Nephron (organoid): ENCODE measurements at regions not wholly inside any gene's neighbourhood (a gene's known extent, or its start where the extent isn't known, plus 50 kb on each side); places are given as distances from the start of the nearest gene placed in this dataset.
A peak's percentile ranks its signal among the peaks of the same experiment; 100 is the strongest.

Source experiments
- H3K27ac Mint-ChIP-seq, 3 experiments: 2 replicates each; pipeline ENCODE4 v1.8.0; 2020; ENCODE audit warnings: mixed read lengths in 3 of 3, mild to moderate bottlenecking in 2 of 3, moderate library complexity in 1 of 3
- H3K27me3 Mint-ChIP-seq: 2 replicates; pipeline ENCODE4 v1.8.0; 2021; ENCODE audit warnings: low read depth, mild to moderate bottlenecking, moderate library complexity, mixed read lengths
- H3K36me3 Mint-ChIP-seq: 2 replicates; pipeline ENCODE4 v1.8.0; 2020; ENCODE audit warnings: low read depth, mixed read lengths
- H3K4me1 Mint-ChIP-seq: 2 replicates; pipeline ENCODE4 v1.8.0; 2020; ENCODE audit warnings: mixed read lengths
- H3K4me3 Mint-ChIP-seq, 3 experiments: 2 replicates each; pipeline ENCODE4 v1.8.0; 2020; ENCODE audit warnings: mild to moderate bottlenecking in 3 of 3, mixed read lengths in 3 of 3, moderate library complexity in 2 of 3
- H3K9me3 Mint-ChIP-seq: 2 replicates; pipeline ENCODE4 v1.8.0; 2020; ENCODE audit warnings: mixed read lengths
- TF ChIP-seq, protein P1 (sequence below), 3 experiments: fragments of 200-600 bp; sonication (generic); IDR thresholded peaks; one replicate each; pipeline ENCODE4 v1.5.0; 2021; ENCODE audit warnings: antibody characterized with exemption in 3 of 3; ENCODE audit not compliant: unreplicated experiment in 3 of 3

DNA sequence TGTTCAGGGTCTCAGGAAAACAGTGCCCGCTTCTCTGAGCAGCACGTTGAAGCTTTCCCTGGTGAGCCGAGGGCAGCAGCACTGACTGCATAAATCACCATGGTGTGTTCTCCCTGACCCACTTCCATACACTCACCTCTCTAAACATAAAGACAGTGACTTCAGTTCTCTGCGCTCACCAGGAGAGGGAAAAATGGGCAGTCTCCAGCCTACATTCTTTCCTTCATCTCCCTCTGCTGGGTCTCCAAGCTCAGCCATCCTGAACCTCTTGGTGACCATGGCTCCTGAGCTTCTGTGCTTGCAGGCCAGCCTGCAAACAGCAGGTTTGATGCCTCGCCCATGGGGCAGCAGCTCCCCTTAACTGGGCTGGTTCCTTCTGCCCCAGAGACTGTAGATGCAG, 236.6 kb upstream of the ZNF32 start:
- no peak overlapping the region for H3K4me3 Mint-ChIP-seq

DNA sequence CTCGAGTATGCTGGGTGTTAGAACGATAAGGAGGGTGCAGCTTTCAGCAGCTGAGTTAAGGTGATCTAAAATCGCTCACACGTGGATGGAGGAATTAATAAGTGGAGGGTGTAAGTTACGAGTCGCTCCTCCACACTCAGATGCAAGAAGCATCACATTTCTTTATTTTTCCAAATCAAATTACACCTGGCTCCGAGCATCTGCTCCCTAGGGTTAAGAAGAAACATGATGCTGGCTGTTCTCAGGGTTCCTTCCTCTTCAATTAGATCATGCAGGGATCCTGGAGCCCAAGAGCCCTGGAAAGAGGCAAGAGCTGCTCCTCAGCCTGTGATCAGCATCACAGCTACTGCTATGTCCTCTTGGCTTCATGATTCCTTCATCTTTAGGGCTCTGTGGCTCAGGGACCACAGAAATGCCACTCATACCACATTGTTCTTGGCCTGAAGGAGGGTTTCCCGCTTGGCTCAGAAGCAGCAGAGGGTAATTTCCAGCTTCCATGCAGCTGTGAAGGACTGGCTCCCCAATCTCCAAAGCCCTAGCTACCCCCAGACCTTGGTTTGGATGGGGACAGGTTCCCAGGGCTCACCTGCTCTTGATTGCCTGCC, 235.9 kb upstream of the ZNF32 start:
- Mint-ChIP-seq H3K27me3 (peaks cover 19% of the 10 kb centered on the region), H3K27ac (no peak overlapping the region), H3K9me3 (no peaks in the 10 kb centered on the region), H3K4me3 (no peak overlapping the region), H3K36me3 (no peaks in the 10 kb centered on the region), H3K4me1 (peaks cover 58% of the 10 kb centered on the region)
- TF ChIP-seq, protein P1, sequence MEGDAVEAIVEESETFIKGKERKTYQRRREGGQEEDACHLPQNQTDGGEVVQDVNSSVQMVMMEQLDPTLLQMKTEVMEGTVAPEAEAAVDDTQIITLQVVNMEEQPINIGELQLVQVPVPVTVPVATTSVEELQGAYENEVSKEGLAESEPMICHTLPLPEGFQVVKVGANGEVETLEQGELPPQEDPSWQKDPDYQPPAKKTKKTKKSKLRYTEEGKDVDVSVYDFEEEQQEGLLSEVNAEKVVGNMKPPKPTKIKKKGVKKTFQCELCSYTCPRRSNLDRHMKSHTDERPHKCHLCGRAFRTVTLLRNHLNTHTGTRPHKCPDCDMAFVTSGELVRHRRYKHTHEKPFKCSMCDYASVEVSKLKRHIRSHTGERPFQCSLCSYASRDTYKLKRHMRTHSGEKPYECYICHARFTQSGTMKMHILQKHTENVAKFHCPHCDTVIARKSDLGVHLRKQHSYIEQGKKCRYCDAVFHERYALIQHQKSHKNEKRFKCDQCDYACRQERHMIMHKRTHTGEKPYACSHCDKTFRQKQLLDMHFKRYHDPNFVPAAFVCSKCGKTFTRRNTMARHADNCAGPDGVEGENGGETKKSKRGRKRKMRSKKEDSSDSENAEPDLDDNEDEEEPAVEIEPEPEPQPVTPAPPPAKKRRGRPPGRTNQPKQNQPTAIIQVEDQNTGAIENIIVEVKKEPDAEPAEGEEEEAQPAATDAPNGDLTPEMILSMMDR (IDR thresholded peaks at IDR 0.05; ENCODE audit: unreplicated experiment in 3 of 3): no peak

More for the DNA sequence above, 236.6 kb upstream of the ZNF32 start:
- peaks cover 53% of the 10 kb centered on the region for H3K4me1 Mint-ChIP-seq
- H3K27me3 Mint-ChIP-seq: peaks cover 19% of the 10 kb centered on the region
- no peaks in the 10 kb centered on the region for H3K9me3 Mint-ChIP-seq
- TF ChIP-seq, protein P1 (IDR thresholded peaks at IDR 0.05; ENCODE audit: unreplicated experiment in 3 of 3): no peak
- H3K36me3 Mint-ChIP-seq: no peaks in the 10 kb centered on the region
- H3K27ac Mint-ChIP-seq: no peak overlapping the region

DNA sequence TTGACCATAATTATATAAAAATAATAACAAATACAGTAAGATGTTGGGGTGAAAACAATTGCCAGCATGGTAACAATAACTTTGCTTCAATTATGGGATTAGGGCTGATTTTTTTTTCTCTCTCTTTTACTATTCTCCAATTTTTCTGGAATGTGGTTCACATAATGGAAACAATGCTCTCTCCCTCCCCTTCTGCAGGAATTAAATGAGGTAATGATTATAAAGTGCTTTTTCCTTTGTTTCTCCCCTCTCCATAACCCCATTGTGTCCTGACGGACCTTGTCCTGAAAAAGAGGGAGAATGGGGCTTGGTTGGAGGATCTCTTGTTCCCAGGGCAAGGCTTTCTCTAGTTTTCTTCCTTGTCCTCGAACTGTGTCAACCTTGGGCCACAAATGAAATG, 234.0 kb upstream of the ZNF32 start:
- peak overlapping the region in 1 of 3 experiments; percentile 29 for H3K27ac Mint-ChIP-seq
- no peaks in the 10 kb centered on the region for H3K36me3 Mint-ChIP-seq
- H3K4me1 Mint-ChIP-seq: peaks cover 64% of the 10 kb centered on the region
- no peaks in the 10 kb centered on the region for H3K9me3 Mint-ChIP-seq
- peaks cover 19% of the 10 kb centered on the region for H3K27me3 Mint-ChIP-seq
- H3K4me3 Mint-ChIP-seq: no peak overlapping the region
- TF ChIP-seq, protein P1 (IDR thresholded peaks at IDR 0.05; ENCODE audit: unreplicated experiment in 3 of 3): no peak

DNA sequence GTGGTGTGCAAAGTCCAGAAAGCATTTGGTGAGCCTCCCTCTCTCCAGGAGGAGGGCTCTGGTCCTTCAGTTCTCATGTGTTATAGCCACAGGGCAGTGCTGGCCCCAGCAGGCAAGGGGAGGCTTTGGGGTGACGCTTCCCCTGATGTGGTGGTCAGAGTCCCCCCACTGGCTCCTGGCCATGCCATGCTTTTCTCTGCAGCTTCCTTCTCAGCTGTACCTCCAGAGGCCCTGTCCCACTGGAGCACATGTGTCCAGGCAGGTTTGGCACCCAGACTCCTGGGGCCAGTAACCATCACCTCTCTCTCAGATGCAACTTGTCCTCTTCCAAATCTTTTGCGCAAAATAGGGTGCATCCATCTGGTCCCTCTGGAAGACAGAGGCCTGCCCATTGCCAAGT, 233.0 kb upstream of the ZNF32 start:
- Mint-ChIP-seq H3K27me3 (peaks cover 15% of the 10 kb centered on the region), H3K4me1 (peaks cover 69% of the 10 kb centered on the region), H3K27ac (peak overlapping the region in 2 of 3 experiments; percentile 21 to 46), H3K4me3 (no peak overlapping the region), H3K9me3 (no peaks in the 10 kb centered on the region), H3K36me3 (no peaks in the 10 kb centered on the region)
- TF ChIP-seq, protein P1 (IDR thresholded peaks at IDR 0.05; ENCODE audit: unreplicated experiment in 3 of 3): no peak

DNA sequence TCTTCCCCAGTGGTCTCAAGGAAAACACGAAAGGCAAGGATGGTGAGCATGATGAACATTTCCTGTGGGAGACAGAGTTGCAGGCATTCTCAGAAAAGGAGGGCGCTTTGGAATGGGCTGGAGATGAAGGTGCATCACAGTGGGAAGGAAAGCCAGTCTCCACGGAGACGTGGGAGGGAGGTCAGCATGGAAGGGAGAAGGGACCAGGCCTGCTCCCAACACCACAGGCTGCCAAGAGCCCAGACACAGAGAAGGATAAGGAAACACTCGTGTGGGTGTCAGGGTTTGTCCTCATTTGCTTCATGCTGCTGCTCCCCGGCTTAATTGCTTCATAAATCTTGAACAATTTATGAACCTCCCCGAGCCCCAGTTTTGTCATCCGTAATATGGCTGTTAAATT, 231.5 kb upstream of the ZNF32 start:
- Mint-ChIP-seq H3K4me3 (peak overlapping the region in 1 of 3 experiments; percentile 7), H3K36me3 (no peaks in the 10 kb centered on the region), H3K4me1 (peaks cover 78% of the 10 kb centered on the region), H3K9me3 (no peaks in the 10 kb centered on the region), H3K27me3 (peaks cover 10% of the 10 kb centered on the region), H3K27ac (peak overlapping the region; percentile 39 to 71 (median 69))
- TF ChIP-seq, protein P1 (IDR thresholded peaks at IDR 0.05; ENCODE audit: unreplicated experiment in 3 of 3): no peak

DNA sequence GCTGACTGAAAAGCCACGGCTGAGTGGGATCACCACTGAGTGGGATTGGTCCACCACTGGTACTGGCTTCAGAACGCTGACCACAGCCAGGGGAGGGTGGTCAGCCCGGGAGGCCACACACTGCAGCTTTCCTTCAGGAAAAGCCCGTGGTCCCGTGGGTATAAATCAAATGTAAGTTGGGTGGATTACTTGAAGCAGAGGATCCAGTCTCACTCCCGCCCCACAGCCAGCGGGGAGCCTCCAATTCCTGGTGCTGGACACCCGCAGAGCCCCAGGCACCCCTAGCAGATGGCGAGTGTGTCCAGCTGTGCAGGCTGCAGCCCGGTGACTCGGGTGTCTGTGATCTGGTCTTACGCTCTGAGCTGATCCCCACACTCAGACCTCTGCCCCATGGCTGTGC, 231.1 kb upstream of the ZNF32 start:
- no peaks in the 10 kb centered on the region for H3K9me3 Mint-ChIP-seq
- no peak overlapping the region for H3K4me3 Mint-ChIP-seq
- peak overlapping the region; percentile 39 to 71 (median 69) for H3K27ac Mint-ChIP-seq
- no peaks in the 10 kb centered on the region for H3K36me3 Mint-ChIP-seq
- peaks cover 6% of the 10 kb centered on the region for H3K27me3 Mint-ChIP-seq
- TF ChIP-seq, protein P1 (IDR thresholded peaks at IDR 0.05; ENCODE audit: unreplicated experiment in 3 of 3): no peak
- peaks cover 74% of the 10 kb centered on the region for H3K4me1 Mint-ChIP-seq
